OCI-LY1 (cell line): ENCODE measurements at regions not wholly inside any gene's neighbourhood (a gene's known extent, or its start where the extent isn't known, plus 50 kb on each side); places are given as distances from the start of the nearest gene placed in this dataset.

Experiments
- H2AFZ ChIP-seq: fragments of 200-600 bp; sonication (generic), shearing (Covaris generic); 2 replicates; pipeline ENCODE4 v1.6.0; 2014; ENCODE audit warnings: antibody characterized with exemption, mild to moderate bottlenecking, low read length
- H3F3A ChIP-seq: fragments of 200-600 bp; sonication (generic), shearing (Covaris generic); 2 replicates; pipeline ENCODE4 v1.6.0; 2014; ENCODE audit warnings: mild to moderate bottlenecking, antibody characterized with exemption, low read length, moderate library complexity; ENCODE audit not compliant: insufficient read depth
- H3K27ac ChIP-seq: fragments of 200-600 bp; sonication (generic); 2 replicates; pipeline ENCODE4 v1.5.1; 2014; ENCODE audit warnings: low read length, mixed run types, mild to moderate bottlenecking, low read depth; ENCODE audit not compliant: poor library complexity, severe bottlenecking
- H3K27me3 ChIP-seq: fragments of 200-600 bp; sonication (generic); 2 replicates; pipeline ENCODE4 v1.6.0; 2014; ENCODE audit warnings: antibody characterized with exemption, mild to moderate bottlenecking, low read length, moderate library complexity; ENCODE audit not compliant: insufficient read depth
- H3K36me3 ChIP-seq: fragments of 200-600 bp; sonication (generic); 2 replicates; pipeline ENCODE4 v1.6.1; 2014; ENCODE audit warnings: mild to moderate bottlenecking, antibody characterized with exemption, low read length, moderate library complexity, mixed read lengths; ENCODE audit not compliant: insufficient read depth
- H3K4me1 ChIP-seq: fragments of 200-600 bp; sonication (generic); 2 replicates; pipeline ENCODE4 v1.5.1; 2014; ENCODE audit warnings: mild to moderate bottlenecking, low read length, moderate library complexity; ENCODE audit not compliant: insufficient read depth, severe bottlenecking
- H3K4me2 ChIP-seq: fragments of 200-600 bp; sonication (generic), shearing (Covaris generic); 2 replicates; pipeline ENCODE4 v1.6.1; 2014; ENCODE audit warnings: low read length
- H3K4me3 ChIP-seq: fragments of 200-600 bp; sonication (generic); 2 replicates; pipeline ENCODE4 v1.5.1; 2014; ENCODE audit warnings: low read length, low read depth, mild to moderate bottlenecking, mixed read lengths; ENCODE audit not compliant: poor library complexity, severe bottlenecking
- H3K79me2 ChIP-seq: fragments of 200-600 bp; shearing (Covaris generic); 2 replicates; pipeline ENCODE4 v1.6.1; 2016; ENCODE audit warnings: mixed run types, low read length, mixed read lengths; ENCODE audit not compliant: insufficient read depth
- H3K9ac ChIP-seq: fragments of 200-600 bp; sonication (generic), shearing (Covaris generic); 2 replicates; pipeline ENCODE4 v1.6.1; 2014; ENCODE audit warnings: mild to moderate bottlenecking, low read length, mixed read lengths
- H3K9me2 ChIP-seq: fragments of 200-600 bp; sonication (generic), shearing (Covaris generic); 2 replicates; pipeline ENCODE4 v1.6.1; 2014; ENCODE audit warnings: low read depth, mild to moderate bottlenecking, low read length, mixed read lengths
- H3K9me3 ChIP-seq: fragments of 200-600 bp; shearing (Covaris generic); 2 replicates; pipeline ENCODE4 v1.6.1; 2014; ENCODE audit warnings: low read length, mixed read lengths
- H4K20me1 ChIP-seq: fragments of 200-600 bp; sonication (generic), shearing (Covaris generic); 2 replicates; pipeline ENCODE4 v1.6.0; 2016; ENCODE audit warnings: mild to moderate bottlenecking, low read length; ENCODE audit not compliant: insufficient read depth
- CTCF ChIP-seq: fragments of 200-600 bp; sonication (generic), shearing (Covaris generic); IDR thresholded peaks from 2 replicates; pipeline ENCODE4 v1.5.1; 2017; ENCODE audit warnings: mild to moderate bottlenecking, antibody characterized with exemption, low read length, moderate library complexity, mixed read lengths
- EZH2 ChIP-seq: fragments of 200-600 bp; sonication (generic), shearing (Covaris generic); IDR thresholded peaks from 2 replicates; pipeline ENCODE4 v1.8.0; 2017; ENCODE audit warnings: borderline replicate concordance, mixed run types, mild to moderate bottlenecking, antibody characterized with exemption, low read length, moderate library complexity, mixed read lengths

- Histone ChIP-seq H3K4me2 (no peak overlapping the region), H4K20me1 (no peaks in the 10 kb centered on the region), H3K36me3 (no peaks in the 10 kb centered on the region), H3F3A (no peaks in the 10 kb centered on the region), H3K4me3 (no peak overlapping the region), H3K4me1 (no peaks in the 10 kb centered on the region), H3K27me3 (no peaks in the 10 kb centered on the region), H3K9ac (no peak overlapping the region), H3K9me2 (no peaks in the 10 kb centered on the region), H3K27ac (no peak overlapping the region), H3K79me2 (no peaks in the 10 kb centered on the region), H2AFZ (no peak overlapping the region), H3K9me3 (no peaks in the 10 kb centered on the region)
- TF ChIP-seq EZH2 (no peak), CTCF (no peak)
Observed at GRCh38 chr20:22425344-22426295, 158.8 kb downstream of the FOXA2 start.

GRCh38 chr20:22423190-22423832, 161.1 kb downstream of the FOXA2 start:
- Histone ChIP-seq H3K27me3 (no peaks in the 10 kb centered on the region), H3K9me2 (no peaks in the 10 kb centered on the region), H3K4me1 (no peaks in the 10 kb centered on the region), H3K36me3 (no peaks in the 10 kb centered on the region), H3K79me2 (no peaks in the 10 kb centered on the region), H3K9me3 (no peaks in the 10 kb centered on the region), H3K9ac (no peak overlapping the region), H3K4me3 (no peak overlapping the region), H2AFZ (no peak overlapping the region), H3F3A (no peaks in the 10 kb centered on the region), H3K4me2 (no peak overlapping the region), H4K20me1 (no peaks in the 10 kb centered on the region), H3K27ac (no peak overlapping the region)
- TF ChIP-seq EZH2 (no peak), CTCF (no peak)

GRCh38 chr20:22420116-22420598, 164.2 kb downstream of the FOXA2 start:
- Histone ChIP-seq H3K27me3 (no peaks in the 10 kb centered on the region), H4K20me1 (no peaks in the 10 kb centered on the region), H3K9me3 (no peaks in the 10 kb centered on the region), H3K79me2 (no peaks in the 10 kb centered on the region), H3K9ac (no peak overlapping the region), H3K36me3 (no peaks in the 10 kb centered on the region), H3K27ac (no peak overlapping the region), H3K4me1 (no peaks in the 10 kb centered on the region), H3K9me2 (no peaks in the 10 kb centered on the region), H3K4me3 (no peak overlapping the region), H3F3A (no peaks in the 10 kb centered on the region), H2AFZ (no peak overlapping the region), H3K4me2 (no peak overlapping the region)
- TF ChIP-seq EZH2 (no peak), CTCF (no peak)
